H7 (cell line): ENCODE measurements at regions not wholly inside any gene's neighbourhood (a gene's known extent, or its start where the extent isn't known, plus 50 kb on each side); places are given as distances from the start of the nearest gene placed in this dataset.

ENCODE experiments used
- DNase-seq: peaks from one replicate; pipeline ENCODE4 v3.0.0; 2012
- H3K27me3 ChIP-seq: 2 replicates; pipeline ENCODE4 v1.6.0; 2011; ENCODE audit warnings: mild to moderate bottlenecking, low read length; ENCODE audit not compliant: control insufficient read depth, insufficient read depth
- H3K36me3 ChIP-seq: replicated peaks from 2 replicates; pipeline ENCODE4 v1.5.1; 2011; ENCODE audit warnings: low read length; ENCODE audit not compliant: control insufficient read depth, insufficient read depth
- H3K4me3 ChIP-seq: 2 replicates; pipeline ENCODE4 v1.5.1; 2011; ENCODE audit warnings: low read depth, mild to moderate bottlenecking, control low read depth, low read length, moderate library complexity; ENCODE audit not compliant: insufficient read depth

DNA sequence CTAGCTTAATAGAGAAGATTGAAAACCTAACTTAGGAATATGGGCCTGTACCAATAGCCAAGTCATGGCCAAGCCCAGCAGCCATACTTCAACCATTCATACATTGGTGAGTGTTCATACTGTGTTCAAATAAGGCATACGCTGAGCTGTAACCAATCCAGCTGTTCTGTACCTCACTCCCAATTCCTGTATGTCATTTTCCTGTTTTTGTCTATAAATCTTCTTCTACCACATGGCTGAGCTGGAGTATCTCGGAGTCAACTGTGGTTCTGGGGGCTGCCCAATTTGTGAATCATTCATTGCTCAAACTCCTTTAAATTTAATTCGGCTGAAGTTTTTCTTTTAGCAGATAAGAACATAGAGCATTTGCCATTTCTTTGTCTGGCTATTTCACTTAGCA is 195.3 kb upstream of the ANKRD50 start:
- Histone ChIP-seq H3K27me3 (no peaks in the 10 kb centered on the region), H3K36me3 (no peaks in the 10 kb centered on the region), H3K4me3 (no peak overlapping the region)
- no peak for DNase-seq

DNA sequence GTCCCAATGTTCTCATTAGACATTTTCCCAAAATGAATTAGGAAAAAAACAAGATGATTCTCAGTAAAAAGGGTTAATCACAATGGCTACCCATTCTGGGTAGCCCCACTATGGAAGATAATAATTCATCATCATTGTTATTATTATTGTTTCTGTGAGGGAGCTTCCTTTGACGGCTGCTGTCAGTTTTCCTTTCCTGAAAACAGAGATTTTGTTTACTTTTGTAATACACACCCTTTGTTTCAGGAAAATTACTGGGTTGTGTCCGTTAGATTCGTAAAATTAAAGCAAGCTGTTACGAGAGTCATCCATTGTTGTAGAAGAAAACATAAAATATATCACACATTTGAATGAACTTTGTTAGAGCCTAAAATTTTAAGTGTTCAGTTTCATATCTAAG is 192.9 kb upstream of the ANKRD50 start:
- no peaks in the 10 kb centered on the region for H3K36me3 ChIP-seq
- H3K4me3 ChIP-seq: no peak overlapping the region
- no peaks in the 10 kb centered on the region for H3K27me3 ChIP-seq
- DNase-seq: no peak

- H3K36me3 ChIP-seq: no peaks in the 10 kb centered on the region
- no peaks in the 10 kb centered on the region for H3K27me3 ChIP-seq
- H3K4me3 ChIP-seq: no peak overlapping the region
- DNase-seq: no peak
Observed at GRCh38 chr4:124904723-124905388, 192.3 kb upstream of the ANKRD50 start.

DNA sequence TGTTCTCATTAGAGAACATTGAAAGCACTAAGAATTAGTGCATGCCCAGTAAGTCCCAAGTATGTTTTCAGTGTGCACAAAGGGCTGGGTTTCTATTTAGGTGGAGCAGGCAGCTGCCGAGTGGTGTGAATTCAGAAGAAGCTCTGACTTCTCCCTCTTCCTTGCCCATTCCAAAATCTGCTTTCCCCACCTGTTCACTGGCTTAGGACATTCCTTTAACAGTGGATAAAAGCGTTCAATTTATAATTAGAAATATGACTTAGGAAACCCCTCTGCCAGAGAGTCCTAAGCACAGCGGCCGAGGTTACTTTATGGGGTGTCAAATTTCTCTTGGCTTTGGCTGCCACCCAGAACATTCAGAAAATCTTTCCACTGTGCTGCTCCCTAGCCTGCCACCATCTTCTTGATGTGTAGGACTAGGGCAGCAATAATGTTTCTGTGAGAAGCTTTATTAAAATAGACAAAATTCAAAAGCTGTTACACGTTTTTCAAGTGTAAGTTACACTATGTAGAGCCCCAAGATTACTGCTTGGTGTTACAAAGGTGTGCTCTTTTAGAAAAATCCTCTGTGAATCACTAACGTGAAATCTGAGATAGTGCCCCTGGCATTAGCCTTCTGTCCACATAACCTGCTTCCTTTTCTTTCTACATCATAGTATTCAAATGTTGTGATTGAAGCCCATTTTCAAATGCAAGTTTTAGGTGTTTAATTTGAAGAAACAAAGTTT is 191.6 kb upstream of the ANKRD50 start:
- Histone ChIP-seq H3K27me3 (no peaks in the 10 kb centered on the region), H3K36me3 (no peaks in the 10 kb centered on the region), H3K4me3 (no peak overlapping the region)
- DNase-seq: no peak

DNA sequence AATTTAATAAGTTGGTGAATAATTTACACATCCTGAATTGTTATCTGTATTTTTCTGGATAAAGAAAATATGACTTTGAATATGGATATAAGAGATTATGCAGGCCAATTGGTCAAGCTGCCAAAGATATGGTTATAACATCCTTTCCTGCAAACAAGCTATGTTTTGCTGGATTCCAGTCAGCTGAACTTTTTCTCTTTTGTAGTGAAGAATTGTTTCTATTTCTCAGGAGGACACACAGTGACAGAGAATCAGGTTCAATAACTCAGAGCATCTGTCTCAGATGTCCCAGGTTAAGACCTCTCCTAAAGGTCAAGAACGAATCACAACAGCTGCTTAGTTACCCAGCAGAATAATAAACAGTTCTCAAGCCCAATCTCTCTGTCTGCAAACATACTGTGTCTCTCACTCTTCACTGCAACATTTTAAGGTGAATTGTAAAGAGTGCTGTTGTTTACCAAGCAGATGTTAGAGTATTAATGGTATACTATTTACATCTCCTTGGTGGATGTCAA is 189.5 kb upstream of the ANKRD50 start:
- Histone ChIP-seq H3K4me3 (no peak overlapping the region), H3K27me3 (no peaks in the 10 kb centered on the region), H3K36me3 (no peaks in the 10 kb centered on the region)
- no peak for DNase-seq

DNA sequence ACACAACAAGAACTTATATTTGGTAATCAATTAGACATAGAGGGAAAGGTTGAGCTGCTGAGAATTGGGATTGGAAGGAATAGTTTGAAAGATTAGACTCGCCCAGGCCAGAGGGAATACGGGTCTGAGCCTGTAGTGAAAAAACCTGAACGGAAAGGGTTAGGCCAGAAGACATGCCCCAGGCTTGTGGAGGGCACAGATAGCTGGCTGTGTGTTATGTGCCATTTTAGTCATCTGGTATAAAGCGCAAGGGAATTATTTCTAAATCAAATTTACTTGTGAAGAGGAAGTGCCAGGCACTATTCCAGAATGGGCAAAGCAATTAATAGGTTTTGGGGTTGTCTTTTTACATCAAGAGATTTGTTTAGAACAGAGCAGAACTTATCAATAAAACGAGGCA is 187.5 kb upstream of the ANKRD50 start:
- no peak for DNase-seq
- Histone ChIP-seq H3K36me3 (no peaks in the 10 kb centered on the region), H3K4me3 (no peak overlapping the region), H3K27me3 (no peaks in the 10 kb centered on the region)

GRCh38 chr4:124890522-124890921 is 178.0 kb upstream of the ANKRD50 start:
- H3K36me3 ChIP-seq: no peaks in the 10 kb centered on the region
- no peak overlapping the region for H3K4me3 ChIP-seq
- H3K27me3 ChIP-seq: no peaks in the 10 kb centered on the region
- no peak for DNase-seq

DNA sequence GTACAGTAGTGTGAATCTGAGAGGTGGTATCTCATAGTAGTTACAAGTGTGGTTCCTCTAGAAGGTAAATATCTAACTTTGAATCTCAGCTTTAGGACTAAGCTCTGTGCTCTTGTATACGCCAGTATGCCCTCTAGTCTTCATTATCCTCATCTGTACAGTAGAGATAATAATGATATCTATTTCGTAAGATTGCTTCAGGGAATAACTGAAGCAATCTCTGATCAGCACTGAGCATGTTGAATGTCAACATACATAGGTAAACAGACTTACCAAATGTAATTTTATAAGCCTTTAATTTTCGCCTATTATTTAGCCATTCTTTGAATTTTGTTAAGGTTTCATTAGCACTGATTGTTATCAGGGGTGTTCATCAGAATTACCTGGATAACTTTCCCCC is 175.2 kb upstream of the ANKRD50 start:
- Histone ChIP-seq H3K36me3 (no peaks in the 10 kb centered on the region), H3K27me3 (no peaks in the 10 kb centered on the region), H3K4me3 (no peak overlapping the region)
- DNase-seq: no peak

DNA sequence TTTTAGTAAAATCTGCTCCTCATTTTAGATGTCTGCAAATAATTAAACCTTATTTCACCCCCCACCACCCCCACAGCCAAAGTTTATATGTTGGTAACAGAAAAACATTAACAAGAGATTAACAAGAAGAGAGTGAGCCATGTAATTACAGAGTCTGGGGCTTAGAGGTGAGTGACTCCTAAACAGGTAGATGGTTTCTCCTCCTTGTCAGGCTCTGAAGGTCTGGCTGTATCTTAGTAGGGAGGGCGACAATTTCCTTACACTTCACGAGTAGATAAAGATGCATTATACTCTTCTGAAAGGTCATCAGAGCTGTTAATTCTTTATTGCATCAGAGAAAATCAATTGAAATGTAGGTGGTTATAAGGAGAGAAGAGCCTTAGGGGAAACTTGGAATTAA is 171.8 kb upstream of the ANKRD50 start:
- H3K27me3 ChIP-seq: no peaks in the 10 kb centered on the region
- DNase-seq: no peak

DNA sequence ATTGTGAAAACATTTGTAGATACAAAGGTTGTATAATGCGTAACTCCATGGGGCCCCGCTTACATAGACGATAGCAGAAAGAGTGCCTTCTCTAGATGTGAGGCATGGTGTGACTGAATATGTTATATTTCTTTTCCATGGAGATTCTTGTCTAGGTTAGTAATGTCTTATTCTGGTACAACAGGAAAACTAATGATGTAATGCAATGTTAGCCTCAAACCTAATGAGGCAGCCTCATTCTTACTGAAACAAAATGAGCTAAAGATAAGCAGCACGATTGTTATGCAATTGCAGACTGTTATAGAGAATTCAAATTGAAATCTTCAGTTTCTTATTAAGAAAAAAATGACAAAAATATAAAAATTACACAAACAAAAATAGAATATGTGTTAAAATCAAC is 171.1 kb upstream of the ANKRD50 start:
- Histone ChIP-seq H3K36me3 (no peaks in the 10 kb centered on the region), H3K4me3 (no peak overlapping the region), H3K27me3 (no peaks in the 10 kb centered on the region)
- DNase-seq: no peak

More for the DNA sequence above, 171.8 kb upstream of the ANKRD50 start:
- no peak overlapping the region for H3K4me3 ChIP-seq
- H3K36me3 ChIP-seq: no peaks in the 10 kb centered on the region

GRCh38 chr4:124879195-124879594 is 166.7 kb upstream of the ANKRD50 start:
- no peak for DNase-seq
- no peaks in the 10 kb centered on the region for H3K36me3 ChIP-seq
- H3K27me3 ChIP-seq: no peaks in the 10 kb centered on the region
- no peak overlapping the region for H3K4me3 ChIP-seq

DNA sequence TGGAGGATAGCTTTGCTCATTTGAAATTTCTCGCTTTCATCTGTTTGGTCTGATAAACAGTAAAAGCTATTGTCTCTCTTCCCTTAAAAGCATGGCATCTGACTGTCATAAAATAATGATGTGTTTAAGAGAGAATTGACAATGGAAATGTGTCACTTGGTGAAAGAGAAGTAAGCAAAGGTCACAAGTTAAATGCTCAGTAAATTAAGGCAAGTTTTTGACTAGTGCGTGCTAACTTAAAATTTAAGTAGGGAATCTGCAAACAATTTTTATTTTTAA is 161.6 kb upstream of the ANKRD50 start:
- H3K36me3 ChIP-seq: no peaks in the 10 kb centered on the region
- no peak overlapping the region for H3K4me3 ChIP-seq
- no peaks in the 10 kb centered on the region for H3K27me3 ChIP-seq
- no peak for DNase-seq

DNA sequence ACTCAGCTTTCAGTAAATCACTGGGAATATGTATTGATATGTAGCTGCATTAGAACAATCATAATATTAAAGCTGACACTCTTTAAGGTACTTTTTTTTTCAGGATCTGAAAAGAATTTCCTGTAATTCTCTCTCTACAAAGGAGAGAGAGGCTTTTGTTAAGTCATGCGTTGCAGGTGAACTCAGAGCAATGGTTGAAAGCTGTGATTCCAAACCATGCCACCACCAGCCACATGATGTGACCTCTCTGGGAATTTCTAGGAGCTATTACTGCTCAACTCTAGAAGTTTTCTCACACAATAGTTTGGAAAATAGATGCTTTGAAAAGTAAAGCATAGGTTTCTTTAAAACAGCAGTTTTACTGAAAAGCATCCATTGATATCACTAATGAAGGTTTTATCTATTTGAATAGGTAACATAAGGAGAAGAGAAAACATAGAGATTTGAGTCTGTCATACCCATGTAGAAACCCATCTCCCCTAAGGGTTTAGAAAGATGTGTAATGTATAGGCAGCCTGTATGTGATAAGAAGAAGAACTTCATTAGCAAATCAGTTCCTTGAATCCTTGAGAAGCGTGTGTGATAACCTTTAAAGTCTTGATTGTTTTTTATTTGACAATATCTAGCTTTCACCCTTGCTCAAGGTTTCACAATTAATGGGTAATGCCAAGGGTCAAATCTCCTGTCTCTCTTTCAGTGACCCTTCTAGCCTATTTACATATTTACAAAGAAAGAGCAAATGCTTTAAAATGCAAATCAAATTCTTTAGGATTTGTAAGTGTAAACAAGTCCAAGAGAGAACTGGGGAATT is 161.0 kb upstream of the ANKRD50 start:
- Histone ChIP-seq H3K36me3 (no peaks in the 10 kb centered on the region), H3K4me3 (no peak overlapping the region), H3K27me3 (no peaks in the 10 kb centered on the region)
- DNase-seq: peak; percentile 3

DNA sequence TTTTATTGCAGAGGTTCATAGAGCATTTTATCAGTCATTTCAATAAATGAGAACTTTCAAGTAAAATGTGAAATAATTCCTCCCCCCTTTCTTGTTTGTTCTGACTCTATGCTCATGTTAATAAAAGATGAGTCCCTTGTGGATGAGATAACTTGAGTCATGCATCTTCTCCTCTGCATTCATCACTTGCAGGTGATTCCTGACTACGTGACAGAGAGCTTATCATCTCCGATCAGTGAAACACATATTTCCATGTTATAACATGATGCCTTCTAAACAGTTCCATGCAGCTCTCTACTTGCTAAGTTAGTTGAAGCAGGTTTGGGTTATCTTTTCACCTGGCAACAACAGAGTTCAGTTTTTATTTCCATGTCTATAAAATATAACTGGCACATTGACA is 160.1 kb upstream of the ANKRD50 start:
- H3K4me3 ChIP-seq: no peak overlapping the region
- no peaks in the 10 kb centered on the region for H3K27me3 ChIP-seq
- DNase-seq: no peak

GRCh38 chr4:124869961-124870495 is 157.5 kb upstream of the ANKRD50 start:
- Histone ChIP-seq H3K4me3 (no peak overlapping the region), H3K27me3 (no peaks in the 10 kb centered on the region), H3K36me3 (no peaks in the 10 kb centered on the region)
- no peak for DNase-seq

More for the DNA sequence above, 160.1 kb upstream of the ANKRD50 start:
- no peaks in the 10 kb centered on the region for H3K36me3 ChIP-seq
